H1 (cell line): ENCODE measurements at regions not wholly inside any gene's neighbourhood (a gene's known extent, or its start where the extent isn't known, plus 50 kb on each side); places are given as distances from the start of the nearest gene placed in this dataset.

Experiments used
- CTCF ChIA-PET: fragments of 300-600 bp; sonication (Branson Sonifier 250); formaldehyde crosslinking; loops from one replicate; lab custom pipeline; 2021; ENCODE audit not compliant: partially characterized antibody; lab: Charles Lee
- POLR2A ChIA-PET: fragments of 300-600 bp; sonication (Branson Sonifier 250); formaldehyde crosslinking; loops from one replicate; lab custom pipeline; 2021; ENCODE audit warnings: inconsistent platforms; ENCODE audit not compliant: partially characterized antibody; lab: Charles Lee
- DNase-seq, 2 experiments: peaks; one replicate each; pipeline versions ENCODE4 v3.0.0 to v3.0.0-alpha.2; 2010 to 2022; ENCODE audit warnings: low spot score in 2 of 2, low read depth in 1 of 2, mixed read lengths in 1 of 2
- FAIRE-seq: peaks from 2 replicates; lab custom pipeline; 2011; peaks lifted over from hg19 to GRCh38; lab: Jason Lieb, UNC
- H2AFZ ChIP-seq: 2 replicates; pipeline ENCODE4 v1.8.1; 2012; ENCODE audit warnings: low read length, inconsistent platforms
- H2AK5ac ChIP-seq: 2 replicates; pipeline ENCODE4 v1.6.1; 2013; ENCODE audit warnings: low read depth, low read length
- H2BK120ac ChIP-seq: replicated peaks from 2 replicates; pipeline ENCODE3; 2013; ENCODE audit warnings: low read depth, low read length, inconsistent platforms
- H2BK12ac ChIP-seq: 2 replicates; pipeline ENCODE4 v1.6.1; 2013; ENCODE audit warnings: low read depth, low read length
- H2BK15ac ChIP-seq: 2 replicates; pipeline ENCODE4 v1.6.1; 2013; ENCODE audit warnings: low read length
- H2BK20ac ChIP-seq: 2 replicates; pipeline ENCODE4 v1.6.1; 2013; ENCODE audit warnings: low read length
- H2BK5ac ChIP-seq: 2 replicates; pipeline ENCODE4 v1.6.1; 2013; ENCODE audit warnings: low read depth, low read length
- H3K14ac ChIP-seq: 2 replicates; pipeline ENCODE4 v1.6.1; 2013; ENCODE audit warnings: inconsistent platforms; ENCODE audit not compliant: insufficient read length
- H3K18ac ChIP-seq: 2 replicates; pipeline ENCODE4 v1.6.1; 2013; ENCODE audit warnings: low read length; ENCODE audit errors: extremely low read depth
- H3K23ac ChIP-seq: 2 replicates; pipeline ENCODE4 v1.6.1; 2013; ENCODE audit warnings: inconsistent platforms; ENCODE audit not compliant: insufficient read length
- H3K23me2 ChIP-seq: 2 replicates; pipeline ENCODE4 v1.6.1; 2013; ENCODE audit warnings: low read depth, low read length
- H3K27ac ChIP-seq: 2 replicates; pipeline ENCODE4 v1.6.1; 2011; ENCODE audit warnings: low read depth, low read length, inconsistent platforms
- H3K27me3 ChIP-seq, 4 experiments: replicated peaks in 1 of 4; 1 replicate in 1 of 4; 2 replicates in 3 of 4; pipeline versions ENCODE4 v1.6.1 to v1.8.1; 2011 to 2013; ENCODE audit warnings: low read length in 3 of 4, mild to moderate bottlenecking in 3 of 4, inconsistent platforms in 2 of 4, mixed read lengths in 2 of 4, moderate library complexity in 1 of 4; ENCODE audit not compliant: control insufficient read depth in 3 of 4, insufficient read depth in 3 of 4; ENCODE audit errors: extremely low read depth in 1 of 4
- H3K36me3 ChIP-seq, 4 experiments: 2 replicates each; pipeline versions ENCODE4 v1.6.1 to v1.8.1; 2011 to 2013; ENCODE audit warnings: mild to moderate bottlenecking in 4 of 4, low read length in 3 of 4, moderate library complexity in 2 of 4, control low read depth in 1 of 4, inconsistent platforms in 1 of 4; ENCODE audit not compliant: insufficient read depth in 4 of 4, control insufficient read depth in 2 of 4
- H3K4ac ChIP-seq: replicated peaks from 2 replicates; pipeline ENCODE3; 2013; ENCODE audit warnings: low read length, low read depth, mixed read lengths, inconsistent platforms; ENCODE audit not compliant: insufficient read length
- H3K4me1 ChIP-seq, 4 experiments: replicated peaks in 1 of 4; 1 replicate in 1 of 4; 2 replicates in 3 of 4; pipeline versions ENCODE4 v1.6.1 to v1.8.1; 2011 to 2013; ENCODE audit warnings: low read length in 3 of 4, inconsistent platforms in 2 of 4, mixed read lengths in 1 of 4; ENCODE audit not compliant: insufficient read depth in 4 of 4, control insufficient read depth in 3 of 4
- H3K4me2 ChIP-seq, 2 experiments: 2 replicates each; pipeline versions ENCODE4 v1.6.1 to v1.8.1; 2011 to 2013; ENCODE audit warnings: low read depth in 2 of 2, low read length in 2 of 2, control low read depth in 1 of 2, inconsistent platforms in 1 of 2, mild to moderate bottlenecking in 1 of 2; ENCODE audit not compliant: insufficient read depth in 1 of 2
- H3K4me3 ChIP-seq, 4 experiments: fragments of 200-600, 300-600 bp in 1 of 4; sonication (generic), shearing (Covaris generic), sonication (Bioruptor Twin) in 1 of 4; 2 replicates each; pipeline versions ENCODE4 v1.5.1 to v1.8.1; 2011 to 2016; ENCODE audit warnings: low read length in 4 of 4, low read depth in 3 of 4, control low read depth in 2 of 4, inconsistent platforms in 2 of 4, mild to moderate bottlenecking in 2 of 4, mixed read lengths in 1 of 4, moderate library complexity in 1 of 4; ENCODE audit not compliant: insufficient read depth in 2 of 4; ENCODE audit errors: extremely low read depth in 1 of 4
- H3K56ac ChIP-seq: replicated peaks from 2 replicates; pipeline ENCODE3; 2013; ENCODE audit warnings: low read depth, mild to moderate bottlenecking, mixed read lengths, low read length, inconsistent platforms; ENCODE audit not compliant: insufficient read length
- H3K79me1 ChIP-seq: 2 replicates; pipeline ENCODE4 v1.6.1; 2013; ENCODE audit warnings: low read depth, low read length, control low read depth
- H3K79me2 ChIP-seq, 2 experiments: 2 replicates each; pipeline versions ENCODE4 v1.6.1 to v1.8.1; 2012 to 2013; ENCODE audit warnings: low read length in 2 of 2, mild to moderate bottlenecking in 2 of 2, inconsistent platforms in 1 of 2; ENCODE audit not compliant: insufficient read depth in 2 of 2, control insufficient read depth in 1 of 2
- H3K9ac ChIP-seq, 4 experiments: replicated peaks in 1 of 4; 1 replicate in 1 of 4; 2 replicates in 3 of 4; pipeline versions ENCODE4 v1.6.1 to v1.8.1; 2011 to 2013; ENCODE audit warnings: low read depth in 3 of 4, low read length in 3 of 4, control low read depth in 2 of 4, mild to moderate bottlenecking in 2 of 4, moderate library complexity in 2 of 4, inconsistent platforms in 1 of 4; ENCODE audit errors: extremely low read depth in 1 of 4
- H3K9me3 ChIP-seq, 2 experiments: 2 replicates each; pipeline versions ENCODE4 v1.6.1 to v1.8.1; 2012 to 2013; ENCODE audit warnings: mild to moderate bottlenecking in 2 of 2, moderate library complexity in 2 of 2, control low read depth in 1 of 2, inconsistent platforms in 1 of 2, low read depth in 1 of 2, low read length in 1 of 2, mixed read lengths in 1 of 2; ENCODE audit not compliant: insufficient read depth in 2 of 2
- H4K20me1 ChIP-seq, 2 experiments: replicated peaks in 1 of 2; 2 replicates each; pipeline versions ENCODE3 to v1.8.1; 2011 to 2013; ENCODE audit warnings: inconsistent platforms in 2 of 2, low read length in 2 of 2, mild to moderate bottlenecking in 1 of 2; ENCODE audit not compliant: insufficient read depth in 2 of 2, control insufficient read depth in 1 of 2
- H4K5ac ChIP-seq: 2 replicates; pipeline ENCODE4 v1.6.1; 2013; ENCODE audit warnings: low read length, low read depth, mixed read lengths, inconsistent platforms; ENCODE audit not compliant: insufficient read length
- H4K8ac ChIP-seq: 2 replicates; pipeline ENCODE4 v1.8.0; 2013; ENCODE audit warnings: mild to moderate bottlenecking, moderate library complexity, low read length, inconsistent platforms; ENCODE audit not compliant: insufficient read depth; ENCODE audit errors: extremely low read depth
- H4K91ac ChIP-seq: replicated peaks from 2 replicates; pipeline ENCODE3; 2013; ENCODE audit warnings: low read length, mixed read lengths, inconsistent platforms; ENCODE audit not compliant: insufficient read length
- EP300 ChIP-seq, 2 experiments: IDR thresholded peaks; 1 replicate in 1 of 2; 2 replicates in 1 of 2; pipeline ENCODE4 v1.6.1; 2011 to 2012; ENCODE audit warnings: low read depth in 2 of 2, low read length in 2 of 2, mild to moderate bottlenecking in 2 of 2, borderline replicate concordance in 1 of 2, inconsistent platforms in 1 of 2, moderate library complexity in 1 of 2
- EZH2 ChIP-seq: fragments of 200-600 bp; sonication (generic); IDR thresholded peaks from 2 replicates; pipeline ENCODE4 v1.7.1; 2012; ENCODE audit warnings: low read depth, mild to moderate bottlenecking, moderate library complexity, low read length, inconsistent platforms; ENCODE audit not compliant: severe bottlenecking
- HDAC6 ChIP-seq: IDR thresholded peaks from one replicate; pipeline ENCODE4 v1.7.1; 2012; ENCODE audit warnings: low read depth, mild to moderate bottlenecking, inconsistent platforms, low read length, moderate library complexity
- KDM1A ChIP-seq: fragments of 200-600, 300-600 bp; sonication (generic); IDR thresholded peaks from 2 replicates; pipeline ENCODE4 v1.7.1; 2016; ENCODE audit warnings: mild to moderate bottlenecking, low read length, borderline replicate concordance
- KDM4A ChIP-seq: IDR thresholded peaks from one replicate; pipeline ENCODE4 v1.7.1; 2012; ENCODE audit warnings: low read depth, mild to moderate bottlenecking, moderate library complexity, low read length, inconsistent platforms; ENCODE audit not compliant: severe bottlenecking
- MAFK ChIP-seq: IDR thresholded peaks from 2 replicates; pipeline ENCODE4 v1.6.1; 2012; ENCODE audit warnings: low read depth, mild to moderate bottlenecking, improper control_type of control experiment, low read length
- PHF8 ChIP-seq: fragments of 200-600 bp; sonication (generic); conservative IDR thresholded peaks from 2 replicates; pipeline ENCODE4 v1.7.1; 2012; ENCODE audit warnings: low read depth, mild to moderate bottlenecking, inconsistent platforms, low read length, moderate library complexity
- POLR2AphosphoS5 ChIP-seq: IDR thresholded peaks from 2 replicates; pipeline ENCODE4 v1.6.1; 2011; ENCODE audit warnings: low read depth, low read length
- RBBP5 ChIP-seq: IDR thresholded peaks from 2 replicates; pipeline ENCODE4 v1.7.1; 2012; ENCODE audit warnings: low read depth, mild to moderate bottlenecking, inconsistent platforms, low read length, moderate library complexity, borderline replicate concordance
- SRF ChIP-seq: IDR thresholded peaks from 2 replicates; pipeline ENCODE4 v1.6.1; 2011; ENCODE audit warnings: mild to moderate bottlenecking, low read depth, low read length, moderate library complexity
- TAF1 ChIP-seq: IDR thresholded peaks from 2 replicates; pipeline ENCODE4 v1.6.1; 2011; ENCODE audit warnings: mild to moderate bottlenecking, low read depth, low read length
- TEAD4 ChIP-seq: IDR thresholded peaks from 2 replicates; pipeline ENCODE4 v1.6.1; 2012; ENCODE audit warnings: low read depth, low read length, inconsistent platforms, mixed read lengths

GRCh38 chr3:148136816-148137215 is 560.9 kb upstream of the AGTR1 start:
- Histone ChIP-seq H2BK5ac (no peak overlapping the region), H2BK12ac (no peak overlapping the region), H3K14ac (no peak overlapping the region), H4K5ac (no peak overlapping the region), H2AFZ (no peak overlapping the region), H4K8ac (no peak overlapping the region), H2BK20ac (no peak overlapping the region), H4K20me1 (no peaks in the 10 kb centered on the region), H3K9ac (no peak overlapping the region), H3K18ac (no peak overlapping the region), H3K36me3 (no peaks in the 10 kb centered on the region), H3K23me2 (no peaks in the 10 kb centered on the region), H2BK15ac (no peak overlapping the region), H3K56ac (no peak overlapping the region), H3K27me3 (no peaks in the 10 kb centered on the region), H2BK120ac (no peak overlapping the region), H3K4ac (no peak overlapping the region)
- ChIA-PET CTCF (interaction anchor here (1.3 kb wide), 1 partner anchor 9 kb away, joined by 3 read pairs; no protein-coding TSS in a partner anchor), POLR2A (no interaction called here)
- no peak for DNase-seq
- TF ChIP-seq TEAD4 (no peak), PHF8 (no peak), KDM4A (no peak), POLR2AphosphoS5 (no peak), MAFK (no peak), EZH2 (no peak), KDM1A (no peak), TAF1 (no peak), HDAC6 (no peak), SRF (no peak), RBBP5 (no peak), EP300 (IDR thresholded peaks at IDR 0.05; ENCODE audit: borderline replicate concordance in 1 of 2, low read depth in 2 of 2, low read length in 2 of 2) (no peak)
- TF ChIP-seq, all 59 proteins: peak for 0
- no peaks in the 10 kb centered on the region for H3K79me2 ChIP-seq
- no peak for FAIRE-seq
- no peak overlapping the region for H3K27ac ChIP-seq
- H3K4me3 ChIP-seq: no peak overlapping the region
- H3K79me1 ChIP-seq: no peaks in the 10 kb centered on the region
- no peak overlapping the region for H2AK5ac ChIP-seq
- H3K9me3 ChIP-seq: no peaks in the 10 kb centered on the region
- H3K4me1 ChIP-seq: no peaks in the 10 kb centered on the region
- no peak overlapping the region for H4K91ac ChIP-seq
- H3K23ac ChIP-seq: no peak overlapping the region
- H3K4me2 ChIP-seq: no peak overlapping the region
